ENCODE measurements at regions not wholly inside any gene's neighbourhood (a gene's known extent, or its start where the extent isn't known, plus 50 kb on each side); places are given as distances from the start of the nearest gene placed in this dataset.

DNA sequence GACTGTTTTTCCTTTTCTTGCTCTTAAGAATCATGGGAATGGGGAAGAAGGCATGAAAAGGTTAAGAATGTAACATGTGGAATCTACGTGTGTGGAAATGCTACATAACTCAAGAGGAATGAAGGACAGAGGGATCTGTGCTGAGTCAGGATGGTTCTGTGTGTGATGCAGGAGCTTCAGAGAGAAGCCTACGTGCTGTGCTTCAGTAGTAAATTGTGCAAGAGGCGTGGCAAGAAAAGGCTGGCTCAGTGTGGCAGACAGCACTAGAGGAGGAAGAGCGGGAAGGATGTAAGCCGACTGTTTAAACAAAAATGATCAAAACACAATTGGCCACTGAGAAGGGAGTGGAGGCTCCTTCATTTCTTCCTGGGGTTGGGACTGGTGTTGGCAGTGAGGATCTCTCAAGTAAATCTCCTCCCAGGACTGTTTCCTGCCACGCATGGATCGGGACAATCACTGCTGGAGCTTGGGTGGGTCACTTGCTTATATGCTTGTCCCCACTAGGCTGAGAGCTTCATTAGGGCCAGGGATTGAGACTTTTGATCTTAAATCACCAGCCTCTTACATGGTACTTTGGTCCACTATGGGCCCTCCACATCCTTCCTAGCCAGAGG is 59.4 kb upstream of the BASP1 start (continued):
- TF ChIP-seq, protein P1, sequence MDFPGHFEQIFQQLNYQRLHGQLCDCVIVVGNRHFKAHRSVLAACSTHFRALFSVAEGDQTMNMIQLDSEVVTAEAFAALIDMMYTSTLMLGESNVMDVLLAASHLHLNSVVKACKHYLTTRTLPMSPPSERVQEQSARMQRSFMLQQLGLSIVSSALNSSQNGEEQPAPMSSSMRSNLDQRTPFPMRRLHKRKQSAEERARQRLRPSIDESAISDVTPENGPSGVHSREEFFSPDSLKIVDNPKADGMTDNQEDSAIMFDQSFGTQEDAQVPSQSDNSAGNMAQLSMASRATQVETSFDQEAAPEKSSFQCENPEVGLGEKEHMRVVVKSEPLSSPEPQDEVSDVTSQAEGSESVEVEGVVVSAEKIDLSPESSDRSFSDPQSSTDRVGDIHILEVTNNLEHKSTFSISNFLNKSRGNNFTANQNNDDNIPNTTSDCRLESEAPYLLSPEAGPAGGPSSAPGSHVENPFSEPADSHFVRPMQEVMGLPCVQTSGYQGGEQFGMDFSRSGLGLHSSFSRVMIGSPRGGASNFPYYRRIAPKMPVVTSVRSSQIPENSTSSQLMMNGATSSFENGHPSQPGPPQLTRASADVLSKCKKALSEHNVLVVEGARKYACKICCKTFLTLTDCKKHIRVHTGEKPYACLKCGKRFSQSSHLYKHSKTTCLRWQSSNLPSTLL (IDR thresholded peaks at IDR 0.05) = no peak
- TF ChIP-seq, protein P2, sequence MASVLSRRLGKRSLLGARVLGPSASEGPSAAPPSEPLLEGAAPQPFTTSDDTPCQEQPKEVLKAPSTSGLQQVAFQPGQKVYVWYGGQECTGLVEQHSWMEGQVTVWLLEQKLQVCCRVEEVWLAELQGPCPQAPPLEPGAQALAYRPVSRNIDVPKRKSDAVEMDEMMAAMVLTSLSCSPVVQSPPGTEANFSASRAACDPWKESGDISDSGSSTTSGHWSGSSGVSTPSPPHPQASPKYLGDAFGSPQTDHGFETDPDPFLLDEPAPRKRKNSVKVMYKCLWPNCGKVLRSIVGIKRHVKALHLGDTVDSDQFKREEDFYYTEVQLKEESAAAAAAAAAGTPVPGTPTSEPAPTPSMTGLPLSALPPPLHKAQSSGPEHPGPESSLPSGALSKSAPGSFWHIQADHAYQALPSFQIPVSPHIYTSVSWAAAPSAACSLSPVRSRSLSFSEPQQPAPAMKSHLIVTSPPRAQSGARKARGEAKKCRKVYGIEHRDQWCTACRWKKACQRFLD (CRISPR knock-in tag; IDR thresholded peaks at IDR 0.05) = no peak
- TF ChIP-seq XRCC4 (IDR thresholded peaks at IDR 0.05; ENCODE audit: extremely low read depth, insufficient read depth, insufficient read length) (no peak), HOXB6 (CRISPR knock-in tag; IDR thresholded peaks at IDR 0.05; ENCODE audit: borderline replicate concordance) (no peak), ZNF24 (IDR thresholded peaks at IDR 0.05) (no peak), SMC3 (conservative IDR thresholded peaks at IDR 0.05; ENCODE audit: insufficient read depth, low read depth, low read length) (no peak), PTBP1 (IDR thresholded peaks at IDR 0.05; ENCODE audit: low read depth, low read length) (no peak), NCOA4 (IDR thresholded peaks at IDR 0.05; ENCODE audit: partially characterized antibody) (no peak), ZNF408 (CRISPR knock-in tag; IDR thresholded peaks at IDR 0.05; ENCODE audit: low read depth) (no peak), ZNF436 (CRISPR knock-in tag; IDR thresholded peaks at IDR 0.05) (no peak), GABPB2 (CRISPR knock-in tag; conservative IDR thresholded peaks at IDR 0.05) (no peak), POLR2A (conservative IDR thresholded peaks at IDR 0.05) (no peak), MIER1 (IDR thresholded peaks at IDR 0.05; ENCODE audit: low read depth) (no peak), KLF16 (IDR thresholded peaks at IDR 0.05) (no peak)
